HUES6 (cell line): ENCODE measurements at regions not wholly inside any gene's neighbourhood (a gene's known extent, or its start where the extent isn't known, plus 50 kb on each side); places are given as distances from the start of the nearest gene placed in this dataset.

Experiments
- H3K27ac ChIP-seq: 2 replicates; pipeline ENCODE4 v1.7.0; 2013; ENCODE audit warnings: low read depth, mild to moderate bottlenecking, low read length, inconsistent platforms
- H3K27me3 ChIP-seq: 2 replicates; pipeline ENCODE4 v1.6.1; 2013; ENCODE audit warnings: low read length; ENCODE audit not compliant: control insufficient read depth, insufficient read depth
- H3K36me3 ChIP-seq: 2 replicates; pipeline ENCODE4 v1.6.1; 2013; ENCODE audit warnings: low read length; ENCODE audit not compliant: control insufficient read depth, insufficient read depth
- H3K4me1 ChIP-seq: 2 replicates; pipeline ENCODE4 v1.6.1; 2013; ENCODE audit warnings: low read length; ENCODE audit not compliant: control insufficient read depth, insufficient read depth
- H3K4me3 ChIP-seq: 2 replicates; pipeline ENCODE4 v1.5.1; 2013; ENCODE audit warnings: low read depth, low read length
- H3K9ac ChIP-seq: one replicate; pipeline ENCODE4 v1.6.1; 2013; ENCODE audit warnings: mild to moderate bottlenecking, low read length
- H3K9me3 ChIP-seq: 2 replicates; pipeline ENCODE4 v1.6.1; 2013; ENCODE audit warnings: low read depth, low read length; ENCODE audit not compliant: control insufficient read depth, insufficient read depth

DNA sequence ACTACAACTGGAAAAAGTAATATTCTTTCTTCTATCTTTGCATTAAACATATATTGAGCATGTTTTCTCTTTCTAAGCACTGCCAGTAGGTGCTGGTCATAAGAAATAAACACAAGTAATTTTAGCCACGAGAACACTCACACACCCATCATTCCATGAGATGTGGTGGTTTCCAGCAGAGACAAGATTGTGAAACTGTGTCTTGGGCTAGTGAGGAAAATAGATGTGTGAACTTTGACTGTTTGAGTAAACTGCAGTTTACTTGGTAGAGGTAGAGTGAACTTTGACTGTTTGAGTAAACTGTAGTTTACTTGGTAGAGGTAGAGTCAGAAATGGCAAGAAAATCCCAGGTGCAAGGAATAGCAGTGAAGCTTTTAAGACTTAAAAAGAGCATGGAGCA, 300.9 kb upstream of the HS3ST1 start:
- no peaks in the 10 kb centered on the region for H3K9me3 ChIP-seq
- no peaks in the 10 kb centered on the region for H3K4me1 ChIP-seq
- H3K36me3 ChIP-seq, result no peaks in the 10 kb centered on the region
- no peak overlapping the region for H3K27ac ChIP-seq
- no peak overlapping the region for H3K4me3 ChIP-seq
- no peak overlapping the region for H3K9ac ChIP-seq
- H3K27me3 ChIP-seq, result no peaks in the 10 kb centered on the region

DNA sequence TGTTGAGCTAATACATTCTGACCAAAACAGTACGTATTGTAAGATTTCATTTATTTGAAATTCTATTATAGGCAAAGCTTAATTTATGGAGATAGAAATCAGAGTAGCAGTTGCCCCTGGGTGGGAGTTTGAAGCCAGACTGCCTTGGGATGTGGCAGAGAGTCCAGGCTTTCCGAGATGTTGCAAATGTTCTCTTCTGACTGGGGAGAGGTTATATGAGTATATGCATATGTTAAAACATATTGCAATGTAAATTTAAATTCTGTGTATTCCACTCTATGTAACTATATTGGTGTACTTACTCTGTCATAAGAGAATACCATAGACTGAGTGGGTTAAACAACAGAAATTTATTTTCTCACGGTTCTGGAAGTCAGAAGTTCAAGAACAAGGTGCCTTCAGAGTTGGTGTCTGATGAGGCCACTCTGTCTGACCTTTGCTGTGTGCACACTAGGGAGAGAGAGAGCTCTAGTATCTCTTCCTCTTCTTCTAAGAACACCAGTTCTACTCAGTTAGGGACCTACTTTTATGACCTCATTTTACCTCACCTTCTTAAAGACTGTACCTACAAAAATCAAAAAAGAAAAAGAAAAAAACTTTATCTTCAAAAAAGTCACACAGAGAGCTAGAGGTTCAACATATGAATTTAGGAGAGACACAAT, 299.3 kb upstream of the HS3ST1 start:
- no peaks in the 10 kb centered on the region for H3K4me1 ChIP-seq
- H3K4me3 ChIP-seq, result no peak overlapping the region
- no peak overlapping the region for H3K9ac ChIP-seq
- H3K27ac ChIP-seq, result no peak overlapping the region
- H3K9me3 ChIP-seq, result no peaks in the 10 kb centered on the region
- no peaks in the 10 kb centered on the region for H3K36me3 ChIP-seq
- H3K27me3 ChIP-seq, result no peaks in the 10 kb centered on the region

DNA sequence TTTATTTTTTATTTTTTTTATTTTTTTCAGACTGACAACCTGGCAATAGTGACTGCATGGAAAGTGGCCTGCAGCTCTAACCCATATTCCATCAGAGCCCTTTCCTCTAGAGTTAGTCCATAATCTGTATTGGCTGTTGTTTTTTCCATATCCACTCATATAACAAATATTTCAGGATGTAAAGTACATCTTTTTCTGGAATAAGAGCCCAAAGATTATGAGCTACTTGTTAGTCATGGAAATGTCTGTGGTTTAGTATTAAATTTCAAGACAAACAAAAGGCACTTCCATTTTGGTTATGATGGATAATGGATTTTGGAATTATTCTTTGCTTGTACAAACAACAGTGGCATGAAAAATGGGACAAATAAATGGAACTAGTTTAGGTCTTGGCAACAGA, 296.0 kb upstream of the HS3ST1 start:
- no peaks in the 10 kb centered on the region for H3K9me3 ChIP-seq
- H3K27ac ChIP-seq, result no peak overlapping the region
- no peaks in the 10 kb centered on the region for H3K36me3 ChIP-seq
- H3K4me1 ChIP-seq, result no peaks in the 10 kb centered on the region
- no peak overlapping the region for H3K9ac ChIP-seq
- H3K27me3 ChIP-seq, result no peaks in the 10 kb centered on the region
- H3K4me3 ChIP-seq, result no peak overlapping the region

DNA sequence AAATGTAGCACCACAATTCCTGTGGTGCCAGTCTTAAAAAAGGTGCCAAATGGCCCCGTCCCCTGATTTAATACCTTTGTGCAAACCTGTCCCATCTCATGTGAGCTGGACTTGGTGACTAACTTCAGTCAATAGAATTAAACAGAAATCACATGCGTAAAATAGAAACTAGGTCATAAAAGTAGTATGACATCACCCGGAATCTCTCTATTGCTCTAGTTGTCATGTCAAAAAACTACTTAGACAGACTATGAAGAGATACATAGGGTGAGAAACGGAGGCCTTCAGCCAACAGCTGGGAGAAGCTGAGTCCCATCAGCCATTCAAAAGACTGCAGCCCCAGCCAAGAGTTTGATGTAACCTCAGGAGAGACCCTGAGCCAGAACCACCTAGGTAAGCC, 293.5 kb upstream of the HS3ST1 start:
- no peak overlapping the region for H3K27ac ChIP-seq
- H3K36me3 ChIP-seq, result no peaks in the 10 kb centered on the region
- H3K4me3 ChIP-seq, result no peak overlapping the region
- H3K27me3 ChIP-seq, result no peaks in the 10 kb centered on the region
- no peaks in the 10 kb centered on the region for H3K4me1 ChIP-seq
- H3K9me3 ChIP-seq, result no peaks in the 10 kb centered on the region
- no peak overlapping the region for H3K9ac ChIP-seq

DNA sequence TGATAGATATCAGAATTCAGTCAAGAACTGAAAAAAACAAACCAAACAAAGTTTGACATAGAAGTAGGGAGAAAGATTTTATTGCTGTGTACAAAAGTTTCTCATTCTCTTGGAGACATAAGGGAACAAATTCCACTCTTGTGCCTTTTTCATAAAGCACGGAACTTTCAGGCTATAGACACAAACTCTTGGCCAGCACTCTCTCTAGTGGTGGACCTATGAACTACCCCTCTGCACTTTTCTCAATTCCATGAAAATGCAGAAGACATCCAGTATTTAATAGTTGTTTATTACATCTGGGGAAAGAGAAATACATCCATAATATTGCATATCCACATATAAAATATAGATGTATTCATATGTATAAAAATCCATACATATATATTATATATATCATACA, 291.6 kb upstream of the HS3ST1 start:
- no peaks in the 10 kb centered on the region for H3K27me3 ChIP-seq
- H3K9me3 ChIP-seq, result 0 out of 2 replicates have a peak, but pooled peaks cover 2% of the 10 kb centered on the region
- H3K36me3 ChIP-seq, result no peaks in the 10 kb centered on the region
- H3K9ac ChIP-seq, result no peak overlapping the region
- no peaks in the 10 kb centered on the region for H3K4me1 ChIP-seq
- no peak overlapping the region for H3K4me3 ChIP-seq
- H3K27ac ChIP-seq, result no peak overlapping the region

DNA sequence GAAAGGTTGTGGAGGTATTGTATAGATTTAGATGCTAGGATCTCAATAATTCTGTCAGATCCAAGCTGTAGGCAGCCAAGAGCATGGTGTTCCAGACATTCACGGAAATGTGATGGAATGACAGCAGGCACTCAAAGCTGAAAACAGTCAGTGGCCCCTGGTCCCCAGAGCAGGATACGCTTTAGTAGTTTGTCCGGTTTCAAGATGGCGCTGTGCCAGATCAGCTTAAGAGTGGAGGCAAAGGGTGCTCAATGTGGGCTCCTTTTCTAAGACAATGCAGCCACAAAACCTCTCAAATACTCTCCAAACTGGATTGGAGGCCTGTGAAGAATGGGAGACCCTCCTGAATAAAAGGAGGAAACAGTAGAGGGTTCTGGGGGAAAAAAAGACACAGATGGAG, 291.2 kb upstream of the HS3ST1 start:
- Histone ChIP-seq H3K9me3 (0 out of 2 replicates have a peak, but pooled peaks cover 2% of the 10 kb centered on the region), H3K4me1 (no peaks in the 10 kb centered on the region), H3K9ac (no peak overlapping the region), H3K27me3 (no peaks in the 10 kb centered on the region), H3K27ac (no peak overlapping the region), H3K4me3 (no peak overlapping the region), H3K36me3 (no peaks in the 10 kb centered on the region)

DNA sequence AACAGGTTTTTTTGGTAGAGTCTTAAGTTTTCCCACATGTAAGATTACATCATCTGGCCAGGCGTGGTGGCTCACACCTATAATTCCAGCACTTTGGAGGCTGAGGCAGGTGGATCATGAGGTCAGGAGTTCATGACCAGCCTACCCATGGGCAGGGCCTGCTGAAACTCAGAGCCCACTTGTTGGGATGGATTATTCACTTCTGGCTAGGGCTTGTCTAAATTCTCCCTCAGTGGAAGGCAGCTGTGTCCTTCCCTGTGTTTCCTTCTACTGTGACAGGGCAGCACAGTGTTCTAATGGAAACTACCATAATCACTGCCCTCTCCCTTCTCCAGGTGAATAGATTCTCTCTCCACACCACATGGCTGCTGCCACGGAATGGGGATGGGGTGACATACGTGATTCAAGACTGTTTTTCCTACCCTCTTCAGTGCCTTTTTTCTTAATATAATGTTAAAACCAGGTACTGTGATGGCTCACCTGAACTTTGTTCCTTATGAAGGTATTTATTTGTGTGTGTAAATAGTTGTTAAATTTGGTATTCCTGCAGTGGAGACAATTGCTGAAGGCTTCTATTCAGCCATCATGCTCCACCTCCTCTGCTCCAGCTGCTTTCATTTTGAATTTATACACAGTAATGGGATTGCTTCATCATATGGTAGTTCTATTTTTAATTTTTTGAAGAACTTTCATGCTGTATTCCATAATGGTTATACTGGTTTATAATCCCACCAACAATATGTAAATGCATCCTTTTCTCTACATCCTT, 287.2 kb upstream of the HS3ST1 start:
- Histone ChIP-seq H3K4me1 (peaks cover 3% of the 10 kb centered on the region; the same call in 1 of the 2 replicates), H3K9me3 (peaks cover 2% of the 10 kb centered on the region; the same call in 1 of the 2 replicates), H3K4me3 (no peak overlapping the region), H3K9ac (no peak overlapping the region), H3K36me3 (no peaks in the 10 kb centered on the region), H3K27me3 (no peaks in the 10 kb centered on the region), H3K27ac (no peak overlapping the region)

DNA sequence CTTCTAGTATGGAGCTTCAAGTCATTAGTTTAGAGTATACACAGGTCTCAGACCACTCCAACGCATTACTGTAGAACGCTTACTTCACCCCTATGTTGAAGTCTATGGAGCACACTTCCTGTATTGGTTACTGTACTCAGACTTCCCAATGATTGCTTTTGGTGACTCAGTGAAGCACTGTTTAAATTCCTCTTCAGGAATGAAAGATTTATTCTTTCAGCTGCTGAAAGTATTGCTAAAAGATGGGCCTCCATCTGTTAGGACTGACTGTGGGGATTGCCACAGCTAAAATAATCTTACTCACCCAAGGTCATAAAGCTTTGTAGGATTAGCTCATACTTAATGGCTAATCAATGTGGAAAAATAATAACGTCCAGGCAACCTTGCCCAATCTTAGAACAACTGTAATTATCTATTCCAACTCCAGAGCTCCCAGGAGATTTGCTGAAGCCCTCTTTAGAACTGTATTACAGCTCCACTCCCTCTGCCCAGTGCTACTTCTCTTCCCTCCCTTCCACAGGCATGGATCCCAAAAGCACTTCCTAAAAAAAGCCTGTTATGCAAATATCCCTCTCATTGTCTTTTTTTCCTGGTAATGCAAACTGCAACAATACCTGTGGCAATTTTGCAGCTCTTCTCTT, 281.9 kb upstream of the HS3ST1 start:
- no peak overlapping the region for H3K27ac ChIP-seq
- H3K36me3 ChIP-seq, result no peaks in the 10 kb centered on the region
- peaks cover 4% of the 10 kb centered on the region; the same call in 1 of the 2 replicates for H3K9me3 ChIP-seq
- H3K9ac ChIP-seq, result no peak overlapping the region
- no peaks in the 10 kb centered on the region for H3K27me3 ChIP-seq
- H3K4me3 ChIP-seq, result no peak overlapping the region
- peaks cover 8% of the 10 kb centered on the region; the same call in 1 of the 2 replicates for H3K4me1 ChIP-seq

DNA sequence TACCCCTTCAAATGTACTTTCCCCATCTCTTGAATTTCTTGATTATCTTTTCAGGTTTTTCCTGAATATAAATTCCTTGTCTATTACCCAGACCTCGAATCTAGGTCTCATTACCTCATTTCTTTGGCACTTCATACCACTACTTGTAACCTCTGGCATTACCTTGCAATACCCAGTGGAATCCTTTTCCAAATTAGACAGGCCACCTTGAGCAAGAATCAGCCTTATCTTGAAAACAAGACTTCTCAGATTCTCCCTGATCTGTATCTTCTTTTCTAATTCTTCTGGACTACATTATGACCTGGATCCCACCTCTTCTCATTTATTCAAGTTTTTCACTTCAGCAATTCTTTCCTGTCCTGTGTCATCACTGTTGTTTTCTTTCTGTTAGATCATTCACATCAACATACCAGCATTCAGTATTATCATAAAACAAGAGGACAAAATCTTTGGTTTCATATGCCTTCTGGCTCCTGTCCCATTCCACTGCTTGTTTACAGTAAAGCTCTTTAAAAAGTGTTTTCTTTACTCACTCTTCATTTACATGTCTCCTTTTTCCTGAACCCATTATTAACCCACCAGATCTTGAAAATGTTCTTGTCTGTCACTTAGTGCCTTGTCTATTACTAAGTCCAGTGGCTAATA, 275.6 kb upstream of the HS3ST1 start:
- no peaks in the 10 kb centered on the region for H3K27me3 ChIP-seq
- no peak overlapping the region for H3K9ac ChIP-seq
- H3K9me3 ChIP-seq, result peaks cover 4% of the 10 kb centered on the region; the same call in 1 of the 2 replicates
- H3K36me3 ChIP-seq, result no peaks in the 10 kb centered on the region
- no peak overlapping the region for H3K27ac ChIP-seq
- H3K4me3 ChIP-seq, result no peak overlapping the region
- H3K4me1 ChIP-seq, result no peaks in the 10 kb centered on the region

DNA sequence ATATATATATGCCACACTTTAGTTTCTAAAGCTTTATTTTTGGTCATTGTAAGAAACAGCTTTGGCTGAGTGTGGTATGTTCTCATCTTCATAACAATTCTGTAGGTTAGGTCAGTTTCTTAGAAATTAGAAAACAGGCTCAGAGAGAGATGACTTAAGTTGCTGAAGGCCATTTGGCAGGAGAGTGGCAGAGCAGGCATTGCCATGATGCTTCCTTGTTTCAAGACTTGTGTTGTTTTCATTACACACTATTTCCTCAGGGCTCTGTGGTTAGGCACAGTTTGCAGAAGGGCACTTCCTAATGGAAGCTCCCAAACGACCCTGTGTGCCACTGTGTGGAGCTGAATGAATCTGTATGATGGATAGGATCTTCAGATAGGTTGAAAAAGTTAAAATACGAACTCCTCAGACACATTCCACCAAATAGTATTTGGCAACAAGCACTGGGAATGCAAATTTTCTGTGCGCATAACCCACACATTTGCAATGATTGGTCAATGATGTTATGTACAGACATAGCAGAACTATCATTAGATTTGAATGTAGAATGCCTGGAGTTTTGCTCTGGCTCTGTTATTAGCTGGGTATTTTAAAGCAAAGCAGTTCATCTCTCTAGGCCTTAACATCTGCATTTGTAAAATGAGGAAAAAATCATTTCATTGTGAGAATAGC, 274.3 kb upstream of the HS3ST1 start:
- no peak overlapping the region for H3K4me3 ChIP-seq
- H3K27me3 ChIP-seq, result no peaks in the 10 kb centered on the region
- H3K9me3 ChIP-seq, result peaks cover 4% of the 10 kb centered on the region; the same call in 1 of the 2 replicates
- peaks cover 6% of the 10 kb centered on the region; the same call in 1 of the 2 replicates for H3K4me1 ChIP-seq
- no peaks in the 10 kb centered on the region for H3K36me3 ChIP-seq
- no peak overlapping the region for H3K27ac ChIP-seq
- no peak overlapping the region for H3K9ac ChIP-seq
